HG03064 (cell line): ENCODE measurements at regions not wholly inside any gene's neighbourhood (a gene's known extent, or its start where the extent isn't known, plus 50 kb on each side); places are given as distances from the start of the nearest gene placed in this dataset.

Experiments
- ATAC-seq: cut with Tn5 transposase; IDR thresholded peaks from one replicate; pipeline ENCODE4 v1.9.1; 2021; ENCODE audit warnings: low read depth; ENCODE audit not compliant: unreplicated experiment

DNA sequence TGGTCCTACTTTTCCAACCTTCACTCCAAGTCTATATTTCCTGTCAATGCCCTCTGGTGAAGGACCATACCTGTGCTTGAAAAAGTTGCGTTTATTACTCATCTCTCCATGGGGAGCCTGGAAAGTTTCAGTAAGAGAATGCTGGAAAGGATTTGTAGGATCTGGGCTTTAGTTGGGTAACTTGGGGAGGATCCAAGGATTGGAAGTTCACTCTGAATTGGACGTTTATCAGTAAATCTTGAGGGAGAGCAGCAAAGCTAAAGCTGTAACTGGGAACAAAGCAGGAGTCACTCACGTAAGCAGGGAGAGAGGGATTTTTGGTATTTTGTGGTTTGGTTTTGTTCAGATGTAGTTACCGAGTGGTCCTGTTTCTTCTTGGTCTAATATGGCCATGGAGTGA is 51.4 kb upstream of the NPVF start:
- ATAC-seq = no peak

DNA sequence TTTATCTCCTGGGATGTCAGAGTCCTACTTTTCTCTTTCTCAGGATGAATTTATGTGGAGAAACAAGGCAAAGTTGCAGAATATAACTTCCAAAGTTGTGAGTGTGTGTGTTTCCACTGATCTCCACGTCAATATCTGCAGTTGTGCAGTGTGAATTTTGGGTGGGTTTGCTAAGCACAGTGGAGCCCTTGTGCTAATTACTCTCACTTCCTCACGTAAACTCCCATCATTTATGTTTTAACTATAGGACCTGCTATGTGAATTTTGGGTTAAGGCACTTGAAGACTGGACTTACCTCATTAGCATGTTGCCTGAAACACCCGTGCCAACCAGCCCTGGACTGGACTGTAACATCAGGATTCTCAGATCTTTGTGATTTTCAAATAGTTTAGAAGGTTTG is 51.9 kb upstream of the NPVF start:
- ATAC-seq = no peak

DNA sequence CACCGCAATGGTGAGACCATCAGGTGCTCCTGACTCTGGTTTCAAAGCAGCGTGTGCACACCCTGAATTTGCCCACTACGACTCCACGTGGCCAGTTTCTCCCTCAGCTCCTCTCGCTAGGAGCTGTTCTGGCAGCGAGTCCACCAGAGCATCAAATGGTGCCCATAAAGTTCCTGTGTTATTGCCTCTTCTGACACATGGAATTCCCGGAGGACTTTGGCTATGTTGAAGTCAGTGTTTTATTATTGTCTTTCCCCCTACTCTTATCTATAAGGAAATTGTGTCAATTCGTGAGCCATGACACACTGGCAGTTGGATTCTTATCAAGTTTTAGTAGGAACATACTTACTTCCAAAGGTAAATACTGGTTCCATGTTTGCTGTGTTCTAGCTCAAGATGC is 53.9 kb upstream of the NPVF start:
- ATAC-seq = no peak

DNA sequence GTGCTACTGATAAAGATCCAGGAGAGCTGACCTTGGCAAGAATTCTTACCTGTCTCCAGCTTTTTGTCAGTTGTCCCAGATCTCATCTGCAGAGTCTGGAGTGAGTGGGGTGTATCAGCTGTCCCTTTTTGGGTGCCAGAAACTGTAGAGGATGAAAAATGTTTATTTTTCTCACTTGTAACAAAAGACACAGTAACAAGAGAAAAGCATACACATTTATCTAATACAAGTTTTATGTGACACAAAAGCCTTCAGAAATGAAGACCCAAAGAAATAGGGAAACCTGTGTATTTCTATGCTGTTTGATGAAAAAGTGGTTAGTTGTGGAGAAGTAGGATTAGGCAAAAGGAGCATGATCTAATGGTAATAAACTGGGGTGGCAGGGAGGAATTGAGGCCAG is 58.5 kb upstream of the NPVF start:
- no peak for ATAC-seq

DNA sequence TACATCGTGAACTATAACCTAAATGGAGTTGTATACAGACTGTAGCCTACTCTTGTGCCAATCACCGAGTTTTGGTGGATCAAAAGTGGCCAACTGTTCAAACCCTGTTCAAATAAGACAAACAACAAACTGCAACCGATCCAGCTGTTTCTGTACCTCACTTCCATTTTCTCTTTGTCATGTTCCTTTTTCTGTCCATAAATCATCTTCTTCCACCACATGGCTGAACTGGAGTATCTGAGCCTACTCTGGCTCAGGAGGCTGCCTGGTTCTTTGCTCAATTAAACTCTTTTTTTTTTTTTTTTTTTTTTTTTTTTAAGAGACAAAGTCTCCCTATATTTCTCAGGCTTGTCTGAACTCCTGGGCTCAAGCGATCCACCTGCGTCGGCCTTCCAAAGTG is 59.0 kb upstream of the NPVF start:
- no peak for ATAC-seq

DNA sequence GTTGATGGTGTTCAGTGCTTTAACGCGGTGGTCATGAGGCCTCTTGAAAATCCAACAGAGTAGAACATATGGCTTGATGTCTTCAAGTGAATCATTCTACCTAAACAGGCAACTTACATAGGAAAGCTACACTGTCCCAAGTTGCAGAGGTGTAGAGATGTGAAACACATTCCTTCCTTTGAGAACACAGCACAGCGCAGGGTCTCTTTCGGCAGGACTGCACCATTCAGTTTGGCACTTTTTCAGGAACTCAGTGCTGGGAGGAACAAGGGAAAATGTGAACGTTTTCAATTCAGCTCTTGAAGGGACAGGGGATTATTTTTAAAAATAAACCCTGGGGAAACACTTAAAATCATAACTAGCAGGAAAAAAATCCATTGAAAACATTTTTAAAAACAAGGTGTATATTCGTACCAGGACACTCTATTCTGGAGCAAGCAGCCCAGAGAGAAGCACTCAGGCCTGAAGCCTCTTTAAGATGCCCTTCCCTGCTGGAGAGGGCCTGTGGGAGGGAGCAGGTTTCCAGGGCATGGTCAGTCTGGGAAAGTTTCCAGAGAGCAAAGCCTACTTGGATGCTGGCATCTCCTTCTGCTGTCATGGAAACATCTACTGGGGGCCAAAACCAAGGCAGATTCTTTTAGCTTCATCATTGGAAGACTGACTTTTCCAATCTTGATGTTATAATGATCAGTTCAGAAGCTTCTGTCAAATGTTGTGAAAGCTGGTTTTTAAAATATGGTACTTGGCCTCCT is 60.4 kb upstream of the NPVF start:
- ATAC-seq = no peak

DNA sequence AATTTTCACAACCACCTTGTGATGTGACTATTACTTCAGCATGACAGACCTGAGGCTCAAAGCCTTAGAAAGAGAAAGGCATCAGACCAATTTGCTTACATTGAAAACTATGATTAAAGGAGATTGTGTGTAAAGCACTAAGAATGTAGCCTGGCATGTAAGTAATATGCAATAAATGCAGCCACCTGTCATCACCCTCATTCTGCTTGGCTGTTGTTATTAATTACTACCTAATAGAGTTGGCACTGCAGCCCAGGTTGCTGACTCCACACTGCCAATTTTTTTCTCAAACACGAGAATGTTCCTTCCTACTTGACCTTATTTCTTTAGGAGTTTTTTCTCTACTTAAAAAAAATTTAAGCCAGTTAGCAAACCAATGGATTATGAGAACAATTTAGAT is 61.2 kb upstream of the NPVF start:
- ATAC-seq = no peak

DNA sequence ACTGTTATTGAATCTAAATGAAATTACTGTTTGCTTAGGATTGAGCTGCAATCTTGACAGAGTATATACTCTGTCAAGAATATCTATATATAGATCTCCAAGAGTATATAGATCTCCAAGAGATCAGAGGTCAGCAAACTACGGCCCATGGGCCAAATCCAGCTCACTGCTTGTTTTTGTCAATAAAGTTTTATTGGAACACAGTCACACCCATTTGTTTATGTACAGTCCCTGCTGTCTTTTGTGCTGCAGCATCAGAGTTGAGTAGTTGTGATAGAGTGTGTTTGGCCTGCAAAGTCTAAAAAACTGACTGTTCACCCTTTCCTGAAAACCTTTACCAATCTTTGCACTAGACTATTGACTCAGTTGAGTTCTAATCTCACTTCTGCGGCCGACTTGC is 66.3 kb upstream of the NPVF start:
- no peak for ATAC-seq

DNA sequence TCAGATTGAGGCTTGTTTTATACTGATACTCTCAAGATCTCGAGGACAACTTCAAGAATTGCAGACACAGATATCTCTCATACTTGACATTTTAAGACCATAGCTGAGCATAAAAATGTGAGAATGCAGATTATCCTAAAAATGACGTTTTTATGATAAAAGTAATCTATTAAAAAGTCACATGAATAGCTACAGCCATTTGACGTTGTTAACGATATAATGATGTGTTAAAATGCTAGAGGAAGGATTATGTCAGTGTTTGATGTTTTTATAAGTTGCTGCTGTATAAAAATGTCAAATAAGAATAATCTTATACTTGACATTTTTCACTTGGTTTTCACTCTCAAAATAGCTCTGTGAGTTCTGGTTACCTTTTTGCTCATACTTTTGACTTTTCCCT is 67.1 kb upstream of the NPVF start:
- no peak for ATAC-seq

DNA sequence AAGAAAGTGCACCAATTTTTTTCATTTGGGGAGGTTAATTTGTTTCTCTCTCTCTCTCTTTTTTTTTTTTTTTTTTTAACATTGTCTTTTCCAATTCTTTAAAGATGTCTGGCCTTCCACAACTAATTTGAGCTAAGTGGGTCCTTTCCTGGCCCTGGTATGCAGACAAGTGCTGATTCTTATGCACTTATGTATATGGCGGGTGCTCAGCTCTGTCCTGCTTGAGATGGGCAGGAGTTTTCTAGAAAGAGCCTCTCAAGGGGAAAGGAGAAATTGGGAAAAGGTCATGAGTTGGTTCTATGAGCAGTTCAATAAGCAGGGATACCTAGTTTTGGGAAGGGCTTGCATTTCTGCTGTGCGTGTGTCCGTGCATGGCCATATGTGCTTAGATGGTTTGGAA is 67.8 kb upstream of the NPVF start:
- no peak for ATAC-seq

DNA sequence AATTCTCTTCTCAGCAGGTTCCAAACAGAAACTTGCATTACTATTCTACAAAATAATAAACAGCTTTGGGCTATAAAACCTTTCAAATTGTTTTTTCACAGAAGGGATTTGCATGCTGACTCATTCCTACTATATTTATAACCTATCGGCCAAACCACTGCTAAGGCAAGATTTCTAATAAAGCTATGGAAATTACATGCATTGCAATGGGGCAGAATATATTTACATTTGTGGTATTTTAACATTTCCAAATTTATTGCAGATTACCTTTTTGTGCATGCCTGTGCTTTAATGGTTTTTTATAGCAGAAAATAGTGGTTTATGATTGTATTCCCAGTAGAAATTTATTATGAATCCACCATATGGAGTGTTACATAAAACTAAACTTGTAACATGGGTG is 69.0 kb upstream of the NPVF start:
- ATAC-seq = no peak

DNA sequence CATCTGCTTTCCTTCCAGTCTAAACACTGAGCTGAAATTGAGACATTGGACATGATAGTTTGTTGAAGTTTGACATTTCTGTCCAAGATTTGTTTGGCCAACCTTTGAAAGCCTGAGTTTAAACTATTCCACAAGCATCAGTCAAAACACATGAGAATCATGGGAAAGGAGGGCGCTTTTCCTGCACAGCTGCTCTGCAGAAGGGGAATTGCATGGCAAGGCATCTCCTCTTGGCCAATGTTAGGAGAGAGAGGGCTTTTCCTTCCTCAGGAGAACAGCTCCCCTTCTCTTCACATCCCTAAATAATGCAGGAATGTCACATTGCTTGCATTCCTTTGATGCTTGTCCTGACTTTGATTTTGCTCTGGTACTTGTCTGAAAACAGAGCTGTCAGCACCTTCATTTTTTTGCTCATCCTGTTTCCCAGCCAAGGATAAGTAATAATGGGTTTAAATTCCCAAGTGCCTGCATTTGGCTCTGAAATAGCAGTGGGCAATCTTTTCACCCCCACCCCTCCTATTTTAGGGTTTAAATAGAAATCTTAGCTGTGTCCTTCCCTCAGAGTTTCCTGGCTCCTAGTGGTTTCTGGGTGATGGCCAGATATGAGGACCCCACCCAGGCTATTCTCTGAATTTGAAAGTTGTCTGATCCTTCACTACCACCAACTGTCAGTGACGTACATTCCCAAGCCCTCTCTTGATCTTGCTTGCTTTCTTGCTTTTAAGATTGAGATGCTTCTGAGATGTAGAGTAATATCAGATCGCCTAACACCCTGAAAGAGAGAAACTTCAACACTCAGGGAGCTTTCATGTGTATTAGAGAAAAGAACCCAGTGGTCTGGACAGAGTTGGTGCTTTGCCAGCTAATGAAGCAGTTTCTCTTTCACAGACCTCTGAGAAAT is 75.2 kb upstream of the NPVF start:
- ATAC-seq = no peak

DNA sequence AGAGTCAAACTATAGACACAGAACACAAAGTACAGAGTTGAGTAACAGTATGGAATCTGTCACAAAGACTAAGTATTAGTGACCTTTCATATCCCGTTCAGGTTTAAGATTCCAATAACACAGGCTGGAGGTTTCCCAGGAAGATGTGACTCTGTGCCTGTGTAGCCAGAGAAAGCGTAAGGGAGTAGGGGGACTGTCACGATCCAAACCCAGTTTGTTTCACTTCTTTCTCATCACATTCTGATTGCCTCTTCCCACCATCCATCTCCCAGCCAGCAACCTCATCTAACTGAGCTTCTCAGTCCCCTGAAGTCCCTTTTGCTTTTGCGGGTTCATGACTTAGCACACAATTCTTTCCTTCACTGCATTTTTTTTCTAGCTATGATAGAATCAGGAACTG is 76.4 kb upstream of the NPVF start:
- ATAC-seq = no peak

DNA sequence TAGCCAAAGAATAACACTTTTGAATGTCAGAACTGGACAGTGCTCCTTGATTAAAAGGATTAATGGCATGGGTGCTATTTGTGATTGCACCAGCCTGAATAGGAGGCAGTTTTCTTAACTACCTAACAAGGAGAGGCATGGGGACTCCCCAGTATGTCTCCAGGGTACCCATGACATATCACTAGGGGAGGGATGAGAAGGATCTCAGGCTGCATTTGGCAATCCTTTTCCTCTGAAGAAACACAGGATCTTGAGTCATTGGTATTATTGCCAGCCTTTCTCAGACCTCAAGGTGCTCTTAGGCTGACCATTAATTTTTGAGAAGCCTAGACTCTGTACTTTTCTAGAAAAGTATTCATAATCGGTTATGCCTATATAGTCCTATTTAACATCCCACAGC is 77.5 kb upstream of the NPVF start:
- ATAC-seq = no peak

DNA sequence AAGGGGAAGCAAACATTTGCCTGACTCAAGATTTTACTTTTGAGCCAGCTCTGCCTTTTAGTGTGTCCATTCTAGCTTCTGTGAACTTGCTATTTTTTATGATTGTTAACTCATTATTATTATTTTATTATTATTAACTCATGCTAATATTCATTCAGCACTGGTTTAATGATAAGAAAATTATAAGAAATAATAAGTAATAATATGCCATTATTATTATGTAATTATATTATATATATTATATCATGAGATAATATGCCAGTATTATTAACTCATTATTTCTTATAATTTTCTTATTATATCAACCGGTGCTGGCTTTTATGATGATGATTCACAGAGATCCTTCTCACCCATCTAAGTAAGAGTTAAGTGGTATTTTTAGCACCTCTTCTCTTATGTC is 79.3 kb upstream of the NPVF start:
- ATAC-seq = no peak

DNA sequence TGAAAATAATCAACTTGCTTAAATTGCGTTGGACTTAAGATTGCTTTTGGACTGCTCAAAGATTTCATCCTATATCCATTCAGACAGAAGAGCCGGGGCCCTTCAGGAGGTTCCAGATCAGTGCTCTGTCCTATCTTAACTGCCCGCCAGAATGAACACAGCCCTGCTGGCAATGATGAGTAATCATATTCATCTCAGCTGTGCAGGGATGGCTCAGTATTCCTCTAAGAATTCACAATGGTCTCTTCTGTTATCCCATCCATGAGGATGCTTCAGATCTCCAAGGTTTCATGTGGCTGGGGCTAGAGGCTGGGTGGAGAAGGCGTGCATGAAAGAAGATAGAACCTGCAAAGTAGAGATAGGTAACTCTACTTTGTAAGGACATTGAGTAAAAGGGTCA is 80.0 kb upstream of the NPVF start:
- ATAC-seq = no peak

DNA sequence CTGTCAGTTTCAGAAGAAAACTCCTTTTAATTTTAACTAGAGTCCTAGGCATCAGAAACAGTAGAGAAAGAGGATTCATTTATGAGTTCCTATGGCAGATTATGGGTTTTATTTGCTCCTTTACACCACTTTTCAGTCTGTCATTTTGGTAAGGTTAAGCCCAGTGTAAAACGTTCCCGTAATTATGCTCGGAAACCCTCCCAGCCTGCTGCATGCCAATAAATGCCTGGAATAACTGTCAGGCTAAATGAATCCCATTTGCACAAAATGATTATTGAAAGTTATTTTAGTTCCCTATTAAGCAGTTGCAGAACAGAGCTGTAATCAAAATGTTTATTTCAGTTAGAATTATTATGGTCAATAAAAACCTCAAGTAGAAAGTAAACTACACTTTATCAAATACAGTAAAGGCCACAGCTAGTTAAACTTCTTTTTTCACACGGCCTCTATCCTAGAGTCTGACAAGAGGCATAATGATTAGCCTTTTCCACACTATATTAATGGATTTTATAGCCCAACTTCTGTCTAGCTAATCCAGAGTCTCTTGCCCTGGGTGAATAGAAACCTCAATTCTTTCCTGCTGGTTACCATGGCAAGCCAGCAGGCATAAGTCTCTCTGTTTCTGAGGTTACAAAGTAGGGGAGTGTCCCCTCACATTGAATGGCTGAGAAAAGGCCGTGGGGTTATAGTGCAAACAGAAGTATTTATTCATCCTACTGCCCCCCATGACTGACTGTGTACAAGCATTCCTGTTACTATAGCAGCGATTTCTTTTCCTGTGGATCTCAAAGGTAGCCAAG is 80.8 kb upstream of the NPVF start:
- ATAC-seq = no peak

DNA sequence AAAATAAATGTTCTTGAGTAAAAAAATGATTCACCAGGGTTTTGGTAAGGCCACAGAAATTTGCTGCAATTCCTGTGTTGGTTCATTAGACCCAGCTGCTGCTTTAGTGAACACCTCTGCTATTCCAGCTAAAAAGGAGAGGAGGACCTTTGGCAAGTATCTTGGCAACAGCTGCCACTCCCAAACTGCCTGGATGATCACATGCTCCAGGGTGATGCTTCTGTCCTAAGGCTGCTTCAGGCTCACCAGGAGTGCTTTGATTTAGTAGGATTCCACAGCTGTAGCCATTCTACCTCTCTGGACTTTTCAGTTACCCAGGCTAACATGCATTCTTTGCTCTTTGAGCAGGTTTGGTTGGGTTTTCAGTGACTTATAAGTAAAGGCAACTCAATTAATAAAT is 82.6 kb upstream of the NPVF start:
- ATAC-seq = no peak

DNA sequence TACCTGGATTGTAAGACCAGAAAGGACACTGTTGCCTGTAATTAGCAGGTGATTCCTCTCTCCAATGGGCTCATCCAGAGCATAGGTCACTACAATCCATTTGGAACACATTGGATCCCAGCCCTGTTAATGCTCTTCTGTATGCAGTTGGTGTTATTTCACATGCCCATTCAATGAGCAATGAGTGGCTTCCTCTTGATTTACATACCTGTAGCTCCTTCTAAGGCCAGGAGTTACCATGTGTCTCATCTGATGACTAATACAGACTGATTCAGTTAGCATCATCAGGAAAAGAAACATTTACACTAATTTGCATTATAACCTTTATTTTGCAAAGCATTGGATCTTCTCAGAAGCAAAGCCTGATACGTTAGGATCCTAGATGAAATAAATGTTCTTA is 83.1 kb upstream of the NPVF start:
- no peak for ATAC-seq

DNA sequence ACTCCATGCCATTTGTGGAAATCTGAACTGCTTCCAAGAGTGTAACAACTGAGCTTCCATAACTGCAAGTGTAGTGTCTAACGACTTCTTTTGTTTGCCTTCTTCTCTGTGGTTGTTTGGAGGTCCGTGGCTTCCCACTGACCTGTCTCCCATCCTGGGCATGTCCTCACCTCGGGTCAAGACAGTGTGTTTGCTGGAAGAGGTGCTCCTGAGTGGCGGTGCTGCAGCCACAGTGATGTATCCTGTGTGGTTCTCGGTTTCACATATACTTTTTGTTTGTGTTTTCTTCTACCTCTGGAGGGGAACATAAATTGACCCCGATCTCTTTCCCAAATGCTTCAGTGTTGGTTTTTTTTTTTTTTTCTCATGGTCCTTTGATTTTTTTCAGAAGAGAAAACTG is 84.7 kb upstream of the NPVF start:
- ATAC-seq = no peak

DNA sequence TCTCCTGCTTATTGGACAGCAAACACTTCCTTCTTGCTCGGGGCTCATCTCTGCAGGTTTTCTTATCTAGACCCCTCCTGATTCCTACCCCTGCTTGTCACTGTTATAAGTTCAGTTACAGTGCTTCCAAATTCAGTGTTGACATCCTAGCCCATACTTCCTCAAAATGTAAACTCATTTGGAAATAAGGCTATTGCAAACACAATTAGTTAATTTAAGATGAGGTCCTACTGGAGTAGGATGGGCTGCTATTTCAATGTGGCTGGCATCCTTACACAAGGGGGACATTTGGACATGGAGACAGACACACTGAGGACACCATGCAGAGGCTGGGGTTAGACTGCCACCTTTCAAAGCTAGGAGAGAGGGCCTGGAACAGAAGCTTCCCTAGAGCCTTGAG is 85.2 kb upstream of the NPVF start:
- ATAC-seq = no peak
